GM18498 (cell line): ENCODE measurements at regions not wholly inside any gene's neighbourhood (a gene's known extent, or its start where the extent isn't known, plus 50 kb on each side); places are given as distances from the start of the nearest gene placed in this dataset.

Source experiments
- ATAC-seq: cut with Tn5 transposase; IDR thresholded peaks from one replicate; pipeline ENCODE4 v1.9.1; 2021; ENCODE audit warnings: mild to moderate bottlenecking, moderate library complexity; ENCODE audit not compliant: unreplicated experiment

GRCh38 chr1:218024211-218024720 lies 260.8 kb upstream of the RRP15 start:
- no peak for ATAC-seq

- ATAC-seq = no peak
These were observed 259.6 kb upstream of the RRP15 start for GRCh38 chr1:218025454-218025853.

GRCh38 chr1:218027152-218027551 lies 257.9 kb upstream of the RRP15 start:
- no peak for ATAC-seq

- ATAC-seq = no peak
These were observed 254.2 kb upstream of the RRP15 start for GRCh38 chr1:218030846-218031245.

- no peak for ATAC-seq
These were observed 253.2 kb upstream of the RRP15 start for GRCh38 chr1:218031901-218032300.

- no peak for ATAC-seq
These were observed 250.6 kb upstream of the RRP15 start for GRCh38 chr1:218034468-218034867.

GRCh38 chr1:218048828-218049420 lies 236.2 kb upstream of the RRP15 start:
- no peak for ATAC-seq

GRCh38 chr1:218049641-218050040 lies 235.5 kb upstream of the RRP15 start:
- no peak for ATAC-seq

- ATAC-seq = no peak
These were observed 226.4 kb upstream of the RRP15 start for GRCh38 chr1:218058730-218059129.

- no peak for ATAC-seq
These were observed 220.7 kb upstream of the RRP15 start for GRCh38 chr1:218064426-218064825.

GRCh38 chr1:218066332-218066731 lies 218.8 kb upstream of the RRP15 start:
- no peak for ATAC-seq

GRCh38 chr1:218068241-218068640 lies 216.9 kb upstream of the RRP15 start:
- no peak for ATAC-seq

GRCh38 chr1:218069180-218069579 lies 215.9 kb upstream of the RRP15 start:
- ATAC-seq = no peak

- ATAC-seq = no peak
These were observed 212.0 kb upstream of the RRP15 start for GRCh38 chr1:218073062-218073461.

GRCh38 chr1:218078916-218079315 lies 206.2 kb upstream of the RRP15 start:
- ATAC-seq = no peak

- no peak for ATAC-seq
These were observed 205.7 kb upstream of the RRP15 start for GRCh38 chr1:218079347-218079746.

- ATAC-seq = no peak
These were observed 205.3 kb upstream of the RRP15 start for GRCh38 chr1:218079820-218080219.

GRCh38 chr1:218080863-218081262 lies 204.2 kb upstream of the RRP15 start:
- ATAC-seq = no peak

- no peak for ATAC-seq
These were observed 203.7 kb upstream of the RRP15 start for GRCh38 chr1:218081358-218081757.

- ATAC-seq = no peak
These were observed 194.6 kb upstream of the RRP15 start for GRCh38 chr1:218090459-218090858.

- no peak for ATAC-seq
These were observed 183.7 kb upstream of the RRP15 start for GRCh38 chr1:218101409-218101808.

- ATAC-seq = no peak
These were observed 177.1 kb upstream of the RRP15 start for GRCh38 chr1:218108034-218108433.

GRCh38 chr1:218112862-218113261 lies 172.2 kb upstream of the RRP15 start:
- ATAC-seq = no peak
